IPS-15b (cell line): ENCODE measurements at regions not wholly inside any gene's neighbourhood (a gene's known extent, or its start where the extent isn't known, plus 50 kb on each side); places are given as distances from the start of the nearest gene placed in this dataset.

Experiments used
- H3K27me3 ChIP-seq: one replicate; pipeline ENCODE4 v1.6.1; 2013; ENCODE audit warnings: low read length; ENCODE audit not compliant: control insufficient read depth, insufficient read depth
- H3K36me3 ChIP-seq: one replicate; pipeline ENCODE4 v1.6.1; 2013; ENCODE audit warnings: low read length; ENCODE audit not compliant: control insufficient read depth, insufficient read depth
- H3K4me1 ChIP-seq: one replicate; pipeline ENCODE4 v1.6.1; 2013; ENCODE audit warnings: mild to moderate bottlenecking, low read length; ENCODE audit not compliant: control insufficient read depth, insufficient read depth
- H3K4me3 ChIP-seq: one replicate; pipeline ENCODE4 v1.5.1; 2013; ENCODE audit warnings: low read depth, low read length
- H3K9ac ChIP-seq: one replicate; pipeline ENCODE4 v1.6.1; 2013; ENCODE audit warnings: low read depth, mild to moderate bottlenecking, low read length
- H3K9me3 ChIP-seq: one replicate; pipeline ENCODE4 v1.6.1; 2013; ENCODE audit warnings: mild to moderate bottlenecking, low read length; ENCODE audit not compliant: control insufficient read depth, insufficient read depth

GRCh38 chr2:173752152-173752551, 213.0 kb downstream of the SP3 start:
- peaks cover 17% of the 10 kb centered on the region for H3K4me1 ChIP-seq
- H3K4me3 ChIP-seq, result no peak overlapping the region
- no peak overlapping the region for H3K9ac ChIP-seq
- no peaks in the 10 kb centered on the region for H3K9me3 ChIP-seq
- H3K27me3 ChIP-seq, result no peaks in the 10 kb centered on the region
- H3K36me3 ChIP-seq, result no peaks in the 10 kb centered on the region

- no peak overlapping the region for H3K4me3 ChIP-seq
- H3K4me1 ChIP-seq, result peaks cover 17% of the 10 kb centered on the region
- H3K9ac ChIP-seq, result no peak overlapping the region
- H3K27me3 ChIP-seq, result no peaks in the 10 kb centered on the region
- H3K36me3 ChIP-seq, result no peaks in the 10 kb centered on the region
- H3K9me3 ChIP-seq, result no peaks in the 10 kb centered on the region
These were observed 211.7 kb downstream of the SP3 start for GRCh38 chr2:173753441-173753840.

- no peak overlapping the region for H3K9ac ChIP-seq
- H3K9me3 ChIP-seq, result no peaks in the 10 kb centered on the region
- H3K27me3 ChIP-seq, result no peaks in the 10 kb centered on the region
- H3K4me1 ChIP-seq, result peaks cover 16% of the 10 kb centered on the region
- no peak overlapping the region for H3K4me3 ChIP-seq
- H3K36me3 ChIP-seq, result no peaks in the 10 kb centered on the region
These were observed 211.0 kb downstream of the SP3 start for GRCh38 chr2:173754165-173754564.

GRCh38 chr2:173754837-173755236, 210.3 kb downstream of the SP3 start:
- Histone ChIP-seq H3K9ac (no peak overlapping the region), H3K4me1 (peaks cover 19% of the 10 kb centered on the region), H3K4me3 (no peak overlapping the region), H3K9me3 (no peaks in the 10 kb centered on the region), H3K36me3 (no peaks in the 10 kb centered on the region), H3K27me3 (no peaks in the 10 kb centered on the region)

GRCh38 chr2:173755798-173756197, 209.4 kb downstream of the SP3 start:
- Histone ChIP-seq H3K27me3 (no peaks in the 10 kb centered on the region), H3K36me3 (no peaks in the 10 kb centered on the region), H3K9ac (no peak overlapping the region), H3K4me3 (no peak overlapping the region), H3K4me1 (peaks cover 19% of the 10 kb centered on the region), H3K9me3 (no peaks in the 10 kb centered on the region)

DNA sequence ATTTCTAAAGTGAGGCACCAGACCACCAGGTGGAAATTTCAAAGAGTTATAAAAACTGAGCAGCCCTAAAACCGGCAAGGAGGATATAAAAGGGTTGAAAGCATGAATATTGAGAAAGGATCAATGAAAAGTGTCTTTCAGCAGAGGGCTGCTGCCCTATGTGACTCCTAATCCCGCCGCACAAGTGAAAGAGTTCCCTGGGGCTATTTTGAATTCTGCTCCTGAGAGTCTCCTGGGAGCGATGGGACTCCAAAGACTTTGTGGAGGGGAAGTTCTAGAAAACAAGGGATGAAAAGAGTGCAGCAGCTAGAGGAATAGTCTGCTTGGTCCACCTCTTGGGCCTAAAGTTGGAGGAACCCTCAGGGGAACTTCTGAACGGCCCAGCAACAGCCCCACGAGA, 205.2 kb downstream of the SP3 start:
- H3K9ac ChIP-seq, result no peak overlapping the region

DNA sequence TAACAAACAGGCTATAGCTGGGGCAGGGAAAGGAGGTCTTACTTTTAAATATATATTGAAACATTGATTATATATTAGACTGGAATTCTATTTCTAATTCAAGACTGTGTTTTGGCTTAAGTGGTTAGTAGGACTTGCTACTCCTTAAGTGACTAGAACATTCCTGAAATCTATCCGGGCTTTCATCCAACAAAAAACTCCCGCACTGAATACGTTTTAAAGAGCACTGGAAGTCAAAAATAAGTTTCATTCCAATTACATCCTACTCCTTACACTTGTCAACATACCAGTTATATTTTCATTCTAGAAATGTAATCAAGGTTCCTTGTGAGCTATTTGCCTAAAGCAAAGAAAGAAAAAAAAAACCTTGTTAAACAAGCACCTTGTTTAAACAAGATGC, 204.6 kb downstream of the SP3 start:
- Histone ChIP-seq H3K9ac (no peak overlapping the region), H3K4me1 (peaks cover 33% of the 10 kb centered on the region), H3K4me3 (no peak overlapping the region), H3K36me3 (no peaks in the 10 kb centered on the region), H3K9me3 (no peaks in the 10 kb centered on the region), H3K27me3 (no peaks in the 10 kb centered on the region)

More for the DNA sequence above, 205.2 kb downstream of the SP3 start:
- no peaks in the 10 kb centered on the region for H3K9me3 ChIP-seq
- no peaks in the 10 kb centered on the region for H3K27me3 ChIP-seq
- H3K4me3 ChIP-seq, result no peak overlapping the region
- no peaks in the 10 kb centered on the region for H3K36me3 ChIP-seq
- H3K4me1 ChIP-seq, result peaks cover 33% of the 10 kb centered on the region

GRCh38 chr2:173761603-173762119, 203.5 kb downstream of the SP3 start:
- Histone ChIP-seq H3K4me1 (peaks cover 33% of the 10 kb centered on the region), H3K27me3 (no peaks in the 10 kb centered on the region), H3K9ac (no peak overlapping the region), H3K9me3 (no peaks in the 10 kb centered on the region), H3K36me3 (no peaks in the 10 kb centered on the region), H3K4me3 (no peak overlapping the region)

- Histone ChIP-seq H3K36me3 (no peaks in the 10 kb centered on the region), H3K27me3 (no peaks in the 10 kb centered on the region), H3K4me1 (peaks cover 33% of the 10 kb centered on the region), H3K9me3 (no peaks in the 10 kb centered on the region), H3K4me3 (no peak overlapping the region), H3K9ac (no peak overlapping the region)
These were observed 203.0 kb downstream of the SP3 start for GRCh38 chr2:173762221-173762620.

DNA sequence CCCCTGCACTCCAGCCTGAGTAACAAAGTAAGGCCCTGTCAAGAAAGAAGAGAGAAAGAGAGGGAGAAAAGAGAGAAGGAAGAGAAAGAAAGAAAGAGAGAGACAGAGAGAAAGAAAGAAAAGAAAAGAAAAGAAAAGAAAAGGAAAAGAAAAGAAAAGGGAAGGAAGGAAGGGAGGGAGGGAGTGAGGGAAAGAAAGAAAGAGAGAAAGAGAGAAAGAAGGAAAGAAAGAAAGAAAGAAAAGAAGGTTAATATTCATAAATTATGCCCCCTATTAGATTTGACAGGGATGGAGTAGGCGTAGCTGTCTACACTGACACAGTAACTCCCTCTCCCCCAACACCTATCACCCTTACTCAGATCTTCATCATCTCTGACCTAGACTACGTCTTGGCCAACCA, 202.3 kb downstream of the SP3 start:
- peaks cover 33% of the 10 kb centered on the region for H3K4me1 ChIP-seq
- no peak overlapping the region for H3K4me3 ChIP-seq
- no peaks in the 10 kb centered on the region for H3K36me3 ChIP-seq
- H3K9me3 ChIP-seq, result no peaks in the 10 kb centered on the region
- no peaks in the 10 kb centered on the region for H3K27me3 ChIP-seq
- no peak overlapping the region for H3K9ac ChIP-seq

DNA sequence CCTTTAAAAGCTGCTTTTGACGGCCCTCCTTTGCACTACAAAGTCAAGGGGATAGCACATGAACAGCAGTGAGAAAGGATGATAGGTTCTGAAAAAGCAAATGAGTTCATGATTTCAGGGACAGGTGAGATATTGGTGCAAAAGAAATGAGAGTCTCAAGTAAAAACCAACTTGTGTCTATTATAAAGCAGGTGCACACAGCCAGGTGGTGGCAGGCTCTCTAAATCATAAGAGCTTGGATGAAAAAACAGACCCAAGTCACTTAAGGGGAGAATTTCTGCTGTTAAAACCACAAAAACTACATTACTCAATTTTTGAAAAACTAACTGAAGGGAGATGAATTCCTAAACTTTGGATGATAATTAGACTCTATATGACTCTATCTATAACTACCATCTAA, 201.5 kb downstream of the SP3 start:
- no peaks in the 10 kb centered on the region for H3K9me3 ChIP-seq
- H3K9ac ChIP-seq, result no peak overlapping the region
- H3K36me3 ChIP-seq, result no peaks in the 10 kb centered on the region
- H3K4me3 ChIP-seq, result no peak overlapping the region
- H3K27me3 ChIP-seq, result no peaks in the 10 kb centered on the region
- peaks cover 33% of the 10 kb centered on the region for H3K4me1 ChIP-seq

DNA sequence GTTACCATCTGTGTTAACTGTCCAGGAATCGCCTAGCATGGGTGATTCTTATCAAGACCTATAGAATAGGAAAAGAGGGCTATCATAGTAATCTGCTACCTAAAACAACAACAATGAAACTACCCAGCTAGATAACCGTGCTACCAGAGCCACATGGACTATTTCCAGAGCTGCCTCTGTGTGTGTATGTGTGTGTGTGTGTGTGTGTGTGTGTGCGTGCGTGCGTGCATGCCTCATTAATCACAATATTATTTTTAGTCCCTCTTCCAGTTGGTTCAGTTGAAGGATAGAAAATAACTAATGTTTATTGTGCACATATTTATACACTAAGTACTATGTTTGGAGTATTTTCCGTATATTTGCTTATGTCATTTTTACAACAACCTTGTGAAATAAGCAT, 201.1 kb downstream of the SP3 start:
- H3K4me1 ChIP-seq, result peaks cover 33% of the 10 kb centered on the region
- no peaks in the 10 kb centered on the region for H3K36me3 ChIP-seq
- H3K9me3 ChIP-seq, result no peaks in the 10 kb centered on the region
- no peak overlapping the region for H3K9ac ChIP-seq
- H3K27me3 ChIP-seq, result no peaks in the 10 kb centered on the region
- no peak overlapping the region for H3K4me3 ChIP-seq
